HCT116 (cell line): ENCODE measurements at regions not wholly inside any gene's neighbourhood (a gene's known extent, or its start where the extent isn't known, plus 50 kb on each side); places are given as distances from the start of the nearest gene placed in this dataset.

Source experiments
- ATAC-seq: fragments of 200-7000 bp; cut with Tn5 transposase; 2 replicates; pipeline ENCODE4 v1.9.1; 2020; ENCODE audit warnings: mild to moderate bottlenecking, moderate library complexity
- BruUV-seq: library from RNA; stranded (reverse); fragments of 400-500 nt; replicated peaks from 2 replicates; lab custom pipeline; 2021; lab: Mats Ljungman, UMichigan
- CTCF ChIA-PET: fragments of 300-600 bp; sonication (Branson Sonifier 250); formaldehyde crosslinking; loops from one replicate; lab custom pipeline; 2021; ENCODE audit warnings: antibody characterized with exemption; lab: Charles Lee
- POLR2A ChIA-PET: fragments of 300-600, 350-600 bp; sonication (Branson Sonifier 250); formaldehyde crosslinking; loops from one replicate; lab custom pipeline; 2021; ENCODE audit warnings: antibody characterized with exemption; lab: Charles Lee
- RAD21 ChIA-PET, 2 experiments: fragments of 300-600 bp; sonication (Branson Sonifier 250); formaldehyde crosslinking; loops; one replicate each; lab custom pipeline; 2023; ENCODE audit warnings: low total read pairs in 2 of 2; ENCODE audit not compliant: uncharacterized antibody in 2 of 2, unreplicated experiment in 2 of 2, low non-redundant PET in 1 of 2; lab: Charles Lee
- DNase-seq: peaks from one replicate; pipeline ENCODE4 v3.0.0-alpha.2; 2010; ENCODE audit warnings: low read depth, low spot score
- H2AFZ ChIP-seq: fragments of 200-600 bp; shearing (Covaris generic), sonication (generic); 2 replicates; pipeline ENCODE4 v1.6.1; 2017; ENCODE audit warnings: low read depth, mixed run types, mixed read lengths, antibody characterized with exemption, low read length; ENCODE audit not compliant: poor library complexity, severe bottlenecking
- H3K27ac ChIP-seq: 2 replicates; pipeline ENCODE4 v1.5.1; 2012; ENCODE audit warnings: low read depth, low read length
- H3K27me3 ChIP-seq: fragments of 200-600 bp; sonication (generic); 2 replicates; pipeline ENCODE4 v1.6.1; 2016; ENCODE audit warnings: mixed run types, low read length, mixed read lengths; ENCODE audit not compliant: insufficient read depth
- H3K36me3 ChIP-seq, 2 experiments: fragments of 200-500 bp in 1 of 2; fragments of 200-600 bp in 1 of 2; sonication (Bioruptor generic) in 1 of 2; sonication (generic) in 1 of 2; 2 replicates each; pipeline versions ENCODE4 v1.5.1 to v1.6.1; 2014 to 2016; ENCODE audit warnings: low read length in 2 of 2, inconsistent platforms in 1 of 2, mixed read lengths in 1 of 2, mixed run types in 1 of 2; ENCODE audit not compliant: insufficient read depth in 2 of 2, control insufficient read depth in 1 of 2
- H3K4me1 ChIP-seq, 2 experiments: fragments of 200-600 bp in 1 of 2; sonication (generic) in 1 of 2; 2 replicates each; pipeline versions ENCODE4 v1.5.1 to v1.6.1; 2012 to 2017; ENCODE audit warnings: low read length in 2 of 2, inconsistent platforms in 1 of 2, mild to moderate bottlenecking in 1 of 2, mixed read lengths in 1 of 2, mixed run types in 1 of 2, moderate library complexity in 1 of 2; ENCODE audit not compliant: insufficient read depth in 2 of 2, control insufficient read depth in 1 of 2
- H3K4me2 ChIP-seq: fragments of 200-600 bp; sonication (generic); 2 replicates; pipeline ENCODE4 v1.6.1; 2017; ENCODE audit warnings: mixed run types, low read length, mixed read lengths
- H3K4me3 ChIP-seq, 2 experiments: fragments of 200-600 bp in 1 of 2; sonication (generic) in 1 of 2; replicated peaks in 1 of 2; 2 replicates each; pipeline ENCODE4 v1.5.1; 2011 to 2016; ENCODE audit warnings: low read length in 2 of 2, control low read depth in 1 of 2, low read depth in 1 of 2, mild to moderate bottlenecking in 1 of 2, mixed read lengths in 1 of 2, mixed run types in 1 of 2
- H3K79me2 ChIP-seq: fragments of 200-600 bp; sonication (generic); 2 replicates; pipeline ENCODE4 v1.6.1; 2017; ENCODE audit warnings: mild to moderate bottlenecking, mixed run types, low read length, moderate library complexity, mixed read lengths; ENCODE audit not compliant: insufficient read depth
- H3K9ac ChIP-seq: fragments of 200-600 bp; sonication (generic); 2 replicates; pipeline ENCODE4 v1.6.1; 2016; ENCODE audit warnings: low read length, mixed read lengths
- H3K9me2 ChIP-seq: fragments of 200-600 bp; sonication (generic), shearing (Covaris generic); 2 replicates; pipeline ENCODE4 v1.6.1; 2017; ENCODE audit warnings: mixed run types, mild to moderate bottlenecking, moderate library complexity; ENCODE audit not compliant: insufficient read depth
- H3K9me3 ChIP-seq, 2 experiments: fragments of 200-500 bp in 1 of 2; fragments of 200-600 bp in 1 of 2; sonication (Bioruptor generic) in 1 of 2; sonication (generic) in 1 of 2; 2 replicates each; pipeline ENCODE4 v1.6.1; 2014 to 2017; ENCODE audit warnings: low read length in 2 of 2, mixed read lengths in 2 of 2, inconsistent platforms in 1 of 2, low read depth in 1 of 2, mild to moderate bottlenecking in 1 of 2, mixed run types in 1 of 2, moderate library complexity in 1 of 2; ENCODE audit not compliant: control insufficient read depth in 1 of 2, insufficient read depth in 1 of 2
- H4K20me1 ChIP-seq: fragments of 200-600 bp; sonication (generic), shearing (Covaris generic); 2 replicates; pipeline ENCODE4 v1.6.1; 2017; ENCODE audit warnings: mixed run types, mild to moderate bottlenecking, moderate library complexity; ENCODE audit not compliant: insufficient read depth
- ATF3 ChIP-seq: IDR thresholded peaks from 2 replicates; pipeline ENCODE4 v1.6.1; 2012
- CBX3 ChIP-seq: IDR thresholded peaks from 2 replicates; pipeline ENCODE4 v1.6.1; 2012; ENCODE audit warnings: low read depth
- CTCF ChIP-seq, 3 experiments: fragments of 200-600 bp in 1 of 3; sonication (generic) in 1 of 3; IDR thresholded peaks in 2 of 3; conservative IDR thresholded peaks in 1 of 3; 2 replicates each; pipeline ENCODE4 v1.5.1; 2012 to 2017; ENCODE audit warnings: low read depth in 2 of 3, low read length in 2 of 3, antibody characterized with exemption in 1 of 3, borderline replicate concordance in 1 of 3, control low read depth in 1 of 3, mild to moderate bottlenecking in 1 of 3, mixed read lengths in 1 of 3, mixed run types in 1 of 3, moderate library complexity in 1 of 3; ENCODE audit not compliant: insufficient read depth in 1 of 3
- EGR1 ChIP-seq: IDR thresholded peaks from 2 replicates; pipeline ENCODE4 v1.6.1; 2012; ENCODE audit warnings: low read depth
- ELF1 ChIP-seq: IDR thresholded peaks from 2 replicates; pipeline ENCODE4 v1.6.1; 2012; ENCODE audit warnings: low read depth, borderline replicate concordance
- EZH2phosphoT487 ChIP-seq: fragments of 200-600 bp; IDR thresholded peaks from 2 replicates; pipeline ENCODE4 v1.6.1; 2018; ENCODE audit warnings: antibody characterized with exemption, borderline replicate concordance
- FOSL1 ChIP-seq: IDR thresholded peaks from 2 replicates; pipeline ENCODE4 v1.6.1; 2012; ENCODE audit warnings: low read depth
- JUND ChIP-seq: IDR thresholded peaks from 2 replicates; pipeline ENCODE4 v1.6.1; 2012
- MAX ChIP-seq: IDR thresholded peaks from 2 replicates; pipeline ENCODE4 v1.6.1; 2012
- POLR2A ChIP-seq: IDR thresholded peaks from 2 replicates; pipeline ENCODE4 v1.7.0; 2011; ENCODE audit warnings: borderline replicate concordance; ENCODE audit not compliant: insufficient read depth, insufficient read length; ENCODE audit errors: extremely low read depth
- SRF ChIP-seq: IDR thresholded peaks from 2 replicates; pipeline ENCODE4 v1.6.1; 2012; ENCODE audit warnings: low read depth
- YY1 ChIP-seq: IDR thresholded peaks from 2 replicates; pipeline ENCODE4 v1.6.1; 2011; ENCODE audit warnings: low read length, low read depth, moderate library complexity, mild to moderate bottlenecking; ENCODE audit not compliant: insufficient replicate concordance; ENCODE audit errors: extremely low read depth
- intact Hi-C: fragments of 100-400 bp; cut with micrococcal nuclease; formaldehyde crosslinking; loops from 2 replicates; pipeline ENCODE4 v1.10.0; 2022

- no peak for TF ChIP-seq CBX3
- POLR2A ChIA-PET, result no interaction called here
- RAD21 ChIA-PET, result no interaction called here
- intact Hi-C loops, result no loop called here
- H3K27ac ChIP-seq, result no peak overlapping the region
- no peak overlapping the region for H3K4me2 ChIP-seq
- CTCF ChIA-PET, result no interaction called here
- no peaks in the 10 kb centered on the region for H3K9me2 ChIP-seq
- H3K79me2 ChIP-seq, result no peaks in the 10 kb centered on the region
- no peak overlapping the region for H3K4me3 ChIP-seq
- no TSS peak for BruUV-seq
- H2AFZ ChIP-seq, result no peak overlapping the region
- no peaks in the 10 kb centered on the region for H4K20me1 ChIP-seq
- H3K36me3 ChIP-seq, result no peaks in the 10 kb centered on the region
- DNase-seq (no peak), ATAC-seq (no peak)
- no peak overlapping the region for H3K9ac ChIP-seq
- no peaks in the 10 kb centered on the region for H3K27me3 ChIP-seq
- peaks cover 3 to 11% of the 10 kb centered on the region in 2 experiments; a peak in 3 of 4 replicates for H3K9me3 ChIP-seq
- H3K4me1 ChIP-seq, result no peaks in the 10 kb centered on the region
These were observed 845.6 kb downstream of the ADGRL2 start for GRCh38 chr1:82646336-82646735.

- no peak overlapping the region for H2AFZ ChIP-seq
- DNase-seq (no peak), ATAC-seq (no peak)
- no peaks in the 10 kb centered on the region for H3K27me3 ChIP-seq
- H3K9me3 ChIP-seq, result peaks cover 0 to 5% of the 10 kb centered on the region in 2 experiments; a peak in 3 of 4 replicates
- H3K9ac ChIP-seq, result no peak overlapping the region
- H4K20me1 ChIP-seq, result no peaks in the 10 kb centered on the region
- no peaks in the 10 kb centered on the region for H3K36me3 ChIP-seq
- H3K4me1 ChIP-seq, result no peaks in the 10 kb centered on the region
- ChIA-PET CTCF (no interaction called here), POLR2A (no interaction called here), RAD21 (no interaction called here)
- TF ChIP-seq CTCF (IDR thresholded peaks at IDR 0.05 in 2 of 3, conservative IDR thresholded peaks at IDR 0.05 in 1 of 3; ENCODE audit: borderline replicate concordance in 1 of 3, insufficient read depth in 1 of 3, low read depth in 2 of 3, low read length in 2 of 3), result no peak
- no peak for TF ChIP-seq SRF
- TF ChIP-seq ATF3, result no peak
- no peak for TF ChIP-seq MAX
- no peak for TF ChIP-seq JUND
- TF ChIP-seq ELF1, result no peak
- TF ChIP-seq FOSL1, result no peak
- no peak for TF ChIP-seq EGR1
- TF ChIP-seq YY1, result no peak
- TF ChIP-seq EZH2phosphoT487, result no peak
- no peak for TF ChIP-seq CBX3
- TF ChIP-seq POLR2A, result no peak
- no peaks in the 10 kb centered on the region for H3K9me2 ChIP-seq
- H3K79me2 ChIP-seq, result no peaks in the 10 kb centered on the region
- no TSS peak for BruUV-seq
- no peak overlapping the region for H3K4me2 ChIP-seq
- H3K27ac ChIP-seq, result no peak overlapping the region
- no peak overlapping the region for H3K4me3 ChIP-seq
- intact Hi-C loops, result no loop called here
These were observed 843.6 kb downstream of the ADGRL2 start for GRCh38 chr1:82644186-82644915.
